Fibroblast of lung (primary cell): ENCODE measurements at regions not wholly inside any gene's neighbourhood (a gene's known extent, or its start where the extent isn't known, plus 50 kb on each side); places are given as distances from the start of the nearest gene placed in this dataset.

Source experiments
- EZH2 ChIP-seq: IDR thresholded peaks from 2 replicates; pipeline ENCODE4 v1.5.1; 2012; ENCODE audit warnings: low read length, control low read depth, mild to moderate bottlenecking; ENCODE audit errors: missing control alignments
- TF ChIP-seq, protein P1 (sequence below), 2 donors: IDR thresholded peaks in 1 of 2; conservative IDR thresholded peaks in 1 of 2; 1 replicate in 1 of 2; 2 replicates in 1 of 2; pipeline ENCODE4 v1.5.1; 2011 to 2012; ENCODE audit warnings: low read length in 2 of 2, control low read depth in 1 of 2, inconsistent platforms in 1 of 2, low read depth in 1 of 2, mild to moderate bottlenecking in 1 of 2

DNA sequence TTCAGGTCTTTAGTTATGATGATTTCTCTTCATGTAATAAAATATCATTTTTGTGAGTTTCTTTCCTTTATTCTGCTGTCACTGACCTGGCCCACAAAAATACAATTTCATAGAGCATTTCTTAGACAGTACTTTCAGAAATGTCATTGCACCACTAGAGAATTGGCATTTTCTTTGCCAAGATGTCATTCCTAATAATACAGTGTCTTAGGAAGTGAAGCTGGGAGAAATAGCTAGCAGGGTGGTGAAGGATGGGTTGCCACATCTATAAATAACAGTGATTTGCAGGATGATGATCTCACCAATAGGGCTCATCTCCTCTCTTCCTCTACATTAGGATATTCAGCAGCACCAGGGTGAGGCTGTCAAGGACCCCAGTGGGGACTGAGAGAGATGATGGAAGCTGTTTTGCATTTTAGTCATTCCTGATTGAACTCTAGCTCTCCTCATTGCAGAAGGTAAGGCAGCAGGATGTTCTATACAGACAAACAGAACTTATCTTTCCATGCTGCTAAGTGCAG lies 452.1 kb downstream of the NXPH1 start:
- TF ChIP-seq, protein P1, sequence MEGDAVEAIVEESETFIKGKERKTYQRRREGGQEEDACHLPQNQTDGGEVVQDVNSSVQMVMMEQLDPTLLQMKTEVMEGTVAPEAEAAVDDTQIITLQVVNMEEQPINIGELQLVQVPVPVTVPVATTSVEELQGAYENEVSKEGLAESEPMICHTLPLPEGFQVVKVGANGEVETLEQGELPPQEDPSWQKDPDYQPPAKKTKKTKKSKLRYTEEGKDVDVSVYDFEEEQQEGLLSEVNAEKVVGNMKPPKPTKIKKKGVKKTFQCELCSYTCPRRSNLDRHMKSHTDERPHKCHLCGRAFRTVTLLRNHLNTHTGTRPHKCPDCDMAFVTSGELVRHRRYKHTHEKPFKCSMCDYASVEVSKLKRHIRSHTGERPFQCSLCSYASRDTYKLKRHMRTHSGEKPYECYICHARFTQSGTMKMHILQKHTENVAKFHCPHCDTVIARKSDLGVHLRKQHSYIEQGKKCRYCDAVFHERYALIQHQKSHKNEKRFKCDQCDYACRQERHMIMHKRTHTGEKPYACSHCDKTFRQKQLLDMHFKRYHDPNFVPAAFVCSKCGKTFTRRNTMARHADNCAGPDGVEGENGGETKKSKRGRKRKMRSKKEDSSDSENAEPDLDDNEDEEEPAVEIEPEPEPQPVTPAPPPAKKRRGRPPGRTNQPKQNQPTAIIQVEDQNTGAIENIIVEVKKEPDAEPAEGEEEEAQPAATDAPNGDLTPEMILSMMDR (conservative IDR thresholded peaks at IDR 0.05 in 1 of 2, IDR thresholded peaks at IDR 0.05 in 1 of 2; ENCODE audit: low read depth in 1 of 2, low read length in 2 of 2): no peak
- TF ChIP-seq EZH2: no peak
